Stimulated activated naive CD4-positive, alpha-beta T cell treated with Interleukin-2 at 50 U/mL for 16 hours (primary cell): ENCODE measurements at regions not wholly inside any gene's neighbourhood (a gene's known extent, or its start where the extent isn't known, plus 50 kb on each side); places are given as distances from the start of the nearest gene placed in this dataset.

ENCODE experiments used
- DNase-seq: peaks from one replicate; lab custom pipeline; 2025; lab: John Stamatoyannopoulos, UW

- DNase-seq, result no peak
Observed at GRCh38 chr9:85428230-85428629, 313.5 kb downstream of the AGTPBP1 start.

GRCh38 chr9:85427772-85428171 is 314.0 kb downstream of the AGTPBP1 start:
- DNase-seq, result no peak

DNA sequence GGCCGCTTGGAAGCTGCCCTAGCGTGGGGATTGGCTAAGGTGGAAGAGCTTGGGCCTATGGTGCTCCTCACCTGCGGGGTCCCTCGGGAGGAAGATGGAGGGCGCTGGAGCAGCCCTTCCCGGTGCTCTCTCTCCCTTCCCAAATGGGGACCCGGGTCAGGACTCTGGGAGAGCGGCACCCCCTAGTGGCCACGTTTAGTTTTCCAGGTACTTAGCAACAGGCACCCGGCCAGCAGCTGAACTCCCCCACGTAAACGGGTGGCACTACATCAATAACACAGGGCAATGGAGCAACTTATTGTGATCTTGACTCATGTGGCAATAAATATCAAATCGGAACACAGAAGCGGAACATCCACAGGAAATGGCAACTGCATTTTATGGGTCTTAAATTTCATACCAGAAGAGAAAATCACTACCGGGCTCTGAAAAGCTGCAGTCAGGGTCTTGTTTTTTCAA is 316.6 kb downstream of the AGTPBP1 start:
- DNase-seq, result peak; percentile 17

GRCh38 chr9:85423422-85423821 is 318.3 kb downstream of the AGTPBP1 start:
- DNase-seq, result no peak

- no peak for DNase-seq
Observed at GRCh38 chr9:85421641-85422040, 320.1 kb downstream of the AGTPBP1 start.

DNA sequence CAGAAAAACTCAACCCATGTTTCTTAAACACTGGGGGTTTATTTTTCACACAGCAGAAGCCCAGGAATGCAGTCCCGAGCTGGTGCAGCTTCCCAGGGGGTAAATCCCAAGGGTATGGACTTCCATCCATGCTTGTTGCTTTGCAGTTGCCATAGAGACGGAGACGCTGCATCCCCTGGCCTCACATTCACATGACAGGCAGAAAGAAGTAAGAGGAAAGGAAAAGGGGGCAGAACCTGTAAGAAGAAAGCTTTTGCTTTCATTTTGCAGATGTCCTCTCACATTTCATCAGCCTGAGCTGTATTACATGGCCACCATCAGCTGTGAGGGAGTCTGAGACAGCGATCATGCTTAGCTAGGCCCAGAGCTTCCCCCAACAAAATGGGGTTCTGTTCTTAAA is 321.0 kb downstream of the AGTPBP1 start:
- DNase-seq, result no peak

DNA sequence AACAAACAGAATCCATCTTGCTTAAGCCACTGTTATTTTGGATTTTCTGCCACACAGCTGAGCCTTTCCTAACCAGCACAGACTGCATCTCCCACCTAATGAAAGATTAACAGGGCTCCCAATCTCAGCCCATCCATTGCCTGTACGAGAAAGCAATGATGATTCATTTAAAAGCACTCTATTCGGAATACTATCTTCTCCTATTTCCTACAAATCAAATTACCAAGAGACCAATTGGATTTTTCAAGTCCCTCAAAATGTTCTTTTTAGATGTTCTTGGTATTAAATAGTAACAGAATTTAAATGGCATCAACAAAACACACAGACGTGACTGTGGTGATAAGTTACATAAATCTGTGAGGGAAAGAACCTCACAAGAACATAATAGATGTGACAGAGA is 324.1 kb downstream of the AGTPBP1 start:
- no peak for DNase-seq

DNA sequence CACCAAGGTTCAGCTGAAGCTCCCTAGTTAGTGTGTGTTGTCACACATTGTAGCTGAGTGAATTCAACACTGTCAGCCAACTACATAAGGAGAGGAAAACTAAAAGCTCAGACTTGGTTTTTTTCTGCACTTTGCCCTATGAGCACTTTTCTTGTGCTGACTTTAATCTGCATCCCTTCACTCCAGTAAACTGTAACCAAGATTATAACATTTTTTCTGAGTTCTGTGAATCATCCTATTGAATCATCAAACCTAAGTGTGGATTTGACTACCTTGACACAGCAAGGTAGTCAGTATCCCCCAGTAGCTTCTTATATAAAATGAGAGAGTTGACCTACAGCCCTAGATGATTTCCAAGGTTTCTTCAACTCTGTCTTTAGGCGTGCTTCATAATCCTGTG is 325.0 kb downstream of the AGTPBP1 start:
- DNase-seq, result no peak

DNA sequence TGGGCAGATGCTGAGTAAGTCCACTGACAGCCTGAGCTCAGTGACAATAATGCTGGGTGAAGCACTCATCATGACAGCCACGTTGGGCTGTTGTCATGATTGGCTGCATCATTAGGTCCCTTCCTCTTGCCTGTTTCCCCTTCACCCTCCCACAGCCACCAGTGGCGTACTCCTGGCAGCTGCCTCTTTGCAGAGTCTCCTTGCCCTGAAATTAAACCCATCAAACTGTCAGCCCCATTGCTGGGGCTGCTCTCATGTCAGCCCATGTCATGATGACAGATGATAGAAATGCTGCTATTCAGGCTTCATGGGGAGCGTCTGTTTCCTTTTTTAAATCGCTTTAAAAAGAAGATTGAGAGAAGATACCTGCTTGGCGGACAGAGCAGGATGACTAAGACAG is 327.4 kb downstream of the AGTPBP1 start:
- DNase-seq, result no peak

- no peak for DNase-seq
Observed at GRCh38 chr9:85408494-85408893, 333.3 kb downstream of the AGTPBP1 start.

GRCh38 chr9:85405566-85405950 is 336.2 kb downstream of the AGTPBP1 start:
- no peak for DNase-seq

DNA sequence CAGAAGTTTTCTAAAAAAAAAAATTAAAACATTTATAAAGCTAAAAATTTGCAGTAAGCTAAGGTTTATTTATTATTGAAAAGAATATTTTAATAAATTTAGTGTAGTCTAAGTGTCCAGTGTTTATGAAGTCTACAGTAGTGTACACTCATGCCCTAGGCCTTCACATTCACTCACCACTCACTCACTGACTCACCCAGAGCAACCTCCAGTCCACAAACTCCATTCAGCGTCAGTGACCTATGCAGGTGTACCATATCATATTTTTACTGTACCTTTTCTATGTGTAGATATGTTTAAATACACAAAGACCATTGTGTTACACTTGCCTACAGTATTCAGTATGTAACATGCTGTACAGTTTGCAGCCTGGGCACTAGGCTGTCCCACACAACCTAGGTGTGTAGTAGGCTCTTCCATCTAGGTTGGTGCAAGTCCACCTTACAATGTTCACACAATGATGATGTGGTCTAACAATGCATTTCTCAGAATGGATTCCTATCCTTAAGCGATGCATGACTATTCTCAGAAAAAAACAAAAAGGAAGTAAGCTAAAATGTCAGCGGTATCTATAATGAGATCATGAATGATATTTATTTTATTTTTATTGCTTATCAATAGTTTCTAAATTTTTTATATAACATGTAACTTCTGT is 336.7 kb downstream of the AGTPBP1 start:
- no peak for DNase-seq

DNA sequence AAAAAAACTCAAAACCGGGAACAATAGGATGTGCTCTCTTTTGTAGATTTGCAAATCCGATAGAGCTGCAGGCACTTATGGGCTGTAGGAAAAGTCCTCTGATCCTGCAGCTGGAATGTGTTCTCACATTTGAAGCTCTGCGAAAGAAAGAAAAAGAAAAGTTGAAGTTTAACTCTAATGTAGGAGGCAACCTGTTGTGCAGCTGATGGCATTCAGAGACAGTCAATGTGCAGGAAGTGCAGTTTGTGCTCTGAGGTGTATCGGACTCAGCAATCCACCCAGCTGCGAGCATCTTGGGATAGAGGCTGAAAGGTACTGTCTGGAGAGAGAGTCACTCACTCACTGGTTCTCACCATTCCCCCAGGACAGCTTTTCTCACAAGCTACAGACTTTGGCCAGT is 339.2 kb downstream of the AGTPBP1 start:
- DNase-seq, result no peak

GRCh38 chr9:85401998-85402397 is 339.8 kb downstream of the AGTPBP1 start:
- no peak for DNase-seq

DNA sequence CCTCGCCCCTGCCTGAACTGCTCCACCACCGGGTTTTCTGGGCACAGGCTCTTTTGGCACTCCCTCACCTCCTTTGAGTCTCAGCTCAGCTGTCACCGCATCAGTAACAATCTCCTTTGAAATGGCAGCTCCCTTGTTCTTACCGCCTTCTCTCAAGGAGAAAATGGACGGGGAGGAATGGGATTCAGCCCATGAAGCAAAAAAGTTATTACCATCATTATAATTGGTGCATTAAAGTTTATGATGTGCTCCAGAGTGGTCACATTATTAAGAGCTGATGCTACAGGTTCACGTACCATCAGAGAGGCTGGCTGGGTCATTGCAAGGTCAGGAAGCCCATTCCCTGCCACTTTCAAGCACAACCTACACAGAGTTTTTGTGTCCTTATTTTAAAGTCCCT is 344.7 kb downstream of the AGTPBP1 start:
- no peak for DNase-seq

GRCh38 chr9:85392260-85392659 is 349.5 kb downstream of the AGTPBP1 start:
- DNase-seq, result no peak

GRCh38 chr9:85377731-85378289 is 363.9 kb downstream of the AGTPBP1 start:
- no peak for DNase-seq

- no peak for DNase-seq
Observed at GRCh38 chr9:85368781-85369180, 373.0 kb downstream of the AGTPBP1 start.

GRCh38 chr9:85359161-85359560 is 382.6 kb downstream of the AGTPBP1 start:
- DNase-seq, result no peak

DNA sequence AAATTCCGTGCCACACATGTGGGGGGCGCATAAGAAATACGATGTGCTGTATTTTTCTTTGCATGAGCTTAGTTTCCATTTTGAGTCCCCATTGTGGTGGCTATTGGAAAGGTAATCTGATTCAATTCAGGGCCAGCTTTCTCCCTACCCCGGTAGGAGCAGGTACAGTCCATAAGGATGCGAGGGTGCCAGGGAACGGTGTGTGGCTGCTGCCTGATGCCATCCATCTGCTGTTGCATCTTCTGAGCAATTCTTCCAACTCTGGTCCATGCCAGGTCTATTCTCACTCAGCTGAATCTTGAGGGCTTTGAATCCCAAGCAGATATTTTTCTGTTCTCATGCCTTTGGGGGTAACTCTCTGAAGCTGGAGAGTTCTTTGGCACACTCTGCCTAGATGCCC is 392.7 kb downstream of the AGTPBP1 start:
- no peak for DNase-seq

GRCh38 chr9:85347541-85347940 is 394.2 kb downstream of the AGTPBP1 start:
- DNase-seq, result no peak

DNA sequence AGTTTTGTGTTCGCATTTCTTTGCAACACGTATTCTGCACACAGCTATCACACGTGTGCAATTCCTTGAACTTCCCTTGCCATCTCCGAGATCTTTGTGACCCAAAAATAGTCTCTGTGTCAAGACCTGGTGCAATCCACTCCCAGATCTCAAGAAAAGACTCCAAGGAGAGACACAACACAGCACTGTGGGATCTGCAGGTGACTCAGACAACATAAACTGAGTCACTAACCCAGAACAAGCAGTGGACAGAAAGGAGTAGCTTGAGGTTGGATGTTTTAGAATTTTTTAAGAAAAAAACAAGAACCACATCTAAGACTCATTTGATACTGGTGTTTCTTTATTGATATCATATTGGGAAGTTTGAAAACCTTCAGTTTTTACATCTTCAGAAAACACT is 396.9 kb downstream of the AGTPBP1 start:
- no peak for DNase-seq

DNA sequence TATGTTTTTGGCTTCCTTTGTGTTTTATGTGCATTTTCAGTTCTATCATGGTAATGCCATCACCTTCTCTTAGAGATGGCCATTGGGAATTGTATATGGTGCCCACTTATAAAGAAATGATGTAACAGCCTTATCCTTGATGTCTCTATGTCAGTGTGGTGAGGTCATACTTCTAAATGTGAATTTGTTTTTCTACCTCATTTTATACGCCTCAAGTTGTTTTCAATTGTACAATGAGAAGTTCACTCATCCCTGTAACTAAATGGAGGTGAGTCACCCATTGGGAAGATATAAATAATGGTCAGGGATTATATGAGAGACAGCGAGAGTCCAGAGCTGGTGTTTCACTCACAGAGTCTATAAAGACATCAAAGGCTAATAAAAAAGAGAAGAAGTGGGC is 402.4 kb downstream of the AGTPBP1 start:
- no peak for DNase-seq

DNA sequence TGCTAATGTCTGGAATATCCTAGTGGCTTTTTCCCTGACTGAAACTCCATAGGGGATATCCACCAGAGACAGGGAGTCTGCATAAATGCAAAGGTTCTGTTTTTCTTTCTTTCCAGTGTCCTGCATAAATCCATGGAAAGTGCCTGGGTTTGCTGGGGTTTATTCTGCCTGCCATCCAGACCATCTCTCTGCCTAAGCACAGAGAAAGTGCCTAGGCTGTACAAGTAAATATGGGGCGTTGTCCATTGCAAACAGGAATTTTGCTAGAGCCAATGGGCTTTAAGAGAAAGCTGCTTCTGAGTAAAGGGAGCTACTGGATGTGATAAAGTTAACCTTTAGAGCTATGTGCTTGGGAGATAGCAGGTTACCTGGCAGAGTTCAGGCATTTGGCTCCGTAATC is 407.5 kb downstream of the AGTPBP1 start:
- DNase-seq, result no peak
